ENCODE measurements at regions not wholly inside any gene's neighbourhood (a gene's known extent, or its start where the extent isn't known, plus 50 kb on each side); places are given as distances from the start of the nearest gene placed in this dataset.

DNA sequence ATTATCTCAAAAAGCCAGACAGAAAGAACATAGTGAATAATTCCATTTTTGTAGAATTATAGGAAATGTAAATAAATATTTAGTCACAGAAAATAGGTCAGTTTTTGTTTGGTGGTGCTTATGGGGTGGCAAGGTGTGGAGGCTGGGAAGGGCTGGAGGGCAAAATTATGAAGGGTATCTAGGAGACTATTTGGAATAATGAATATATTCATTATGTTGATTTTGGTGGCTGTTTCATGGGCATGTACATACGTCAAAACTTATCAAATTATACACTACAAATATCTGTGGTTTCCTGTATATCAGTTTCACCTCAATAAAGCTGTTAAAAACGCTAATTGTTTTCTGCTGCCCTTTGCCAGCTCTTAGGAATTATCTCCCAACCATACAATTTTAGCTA is 298.7 kb upstream of the GOLIM4 start:
- DNase-seq (ENCODE audit: low read depth) = no peak

GRCh38 chr3:168386301-168386700 is 290.6 kb upstream of the GOLIM4 start:
- DNase-seq (ENCODE audit: low read depth) = no peak

DNA sequence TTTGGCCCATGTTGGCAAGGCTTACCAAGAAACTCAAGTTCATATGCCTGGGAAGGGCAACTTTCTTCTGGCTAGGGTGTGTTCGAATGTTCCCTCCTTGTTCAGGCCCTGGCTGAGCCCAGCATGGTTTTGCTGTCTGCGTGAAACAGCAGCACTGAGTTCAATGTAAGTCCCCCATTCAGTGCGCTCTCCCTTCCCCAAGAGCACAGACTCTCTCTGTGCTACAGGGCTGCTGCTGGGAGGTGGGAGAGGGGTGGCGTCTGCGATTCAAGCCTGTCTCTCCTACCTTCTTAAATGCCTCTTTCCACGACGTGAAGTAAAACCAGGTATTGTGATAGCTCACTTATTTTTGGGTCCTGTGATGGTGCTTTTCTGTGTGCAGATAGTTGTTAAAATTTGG is 289.3 kb upstream of the GOLIM4 start:
- no peak for DNase-seq (ENCODE audit: low read depth)

- DNase-seq (ENCODE audit: low read depth) = no peak
These were observed 287.8 kb upstream of the GOLIM4 start for GRCh38 chr3:168383573-168383972.

- DNase-seq (ENCODE audit: low read depth) = no peak
These were observed 276.1 kb upstream of the GOLIM4 start for GRCh38 chr3:168371846-168372245.

DNA sequence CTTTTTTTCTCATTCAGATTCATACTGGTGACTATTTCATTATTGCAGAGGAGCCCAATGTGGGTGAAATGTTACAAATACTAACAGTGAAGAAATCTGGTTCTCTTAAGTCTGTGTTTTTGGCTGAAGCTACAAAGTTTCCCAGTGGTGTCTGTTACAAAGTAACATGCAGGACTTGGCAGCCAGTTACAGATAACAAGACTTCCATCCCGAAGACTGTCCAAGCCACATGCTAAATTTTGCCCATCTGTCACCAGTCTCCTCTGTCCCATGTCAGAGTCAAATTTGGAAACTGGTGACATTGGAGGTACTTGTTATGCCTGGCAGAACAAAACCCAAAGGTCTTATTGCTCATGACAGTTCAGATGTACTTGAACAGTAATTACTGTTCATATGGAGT is 269.2 kb upstream of the GOLIM4 start:
- no peak for DNase-seq (ENCODE audit: low read depth)

DNA sequence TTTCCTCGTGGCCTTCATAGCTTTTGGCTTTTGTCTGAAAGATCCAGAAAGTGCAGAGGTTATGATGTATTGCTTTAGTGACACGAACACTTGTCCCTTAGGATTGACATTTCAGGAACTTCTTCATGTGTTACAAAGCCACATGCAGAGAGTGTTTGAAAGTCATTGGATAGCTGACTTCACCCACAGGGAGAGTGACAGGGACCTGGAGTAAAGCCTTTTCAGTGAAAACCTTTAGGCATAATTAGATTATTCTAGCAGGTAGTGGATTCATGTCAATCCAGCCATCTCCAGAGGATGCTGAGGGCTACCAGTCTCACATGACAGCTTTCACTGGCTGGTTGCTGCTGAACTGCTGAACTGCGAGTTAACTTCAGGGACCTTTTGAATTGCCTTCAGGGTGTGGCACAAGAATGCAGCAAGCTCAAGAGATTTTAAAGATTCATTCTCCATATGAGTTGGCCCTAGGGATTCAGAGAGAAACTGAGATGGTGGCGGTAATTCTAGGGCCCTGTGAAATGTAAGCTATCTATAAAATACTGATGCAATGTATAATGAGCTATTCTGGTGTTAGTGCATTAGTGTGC is 267.0 kb upstream of the GOLIM4 start:
- DNase-seq (ENCODE audit: low read depth) = no peak

- no peak for DNase-seq (ENCODE audit: low read depth)
These were observed 266.4 kb upstream of the GOLIM4 start for GRCh38 chr3:168362156-168362555.

DNA sequence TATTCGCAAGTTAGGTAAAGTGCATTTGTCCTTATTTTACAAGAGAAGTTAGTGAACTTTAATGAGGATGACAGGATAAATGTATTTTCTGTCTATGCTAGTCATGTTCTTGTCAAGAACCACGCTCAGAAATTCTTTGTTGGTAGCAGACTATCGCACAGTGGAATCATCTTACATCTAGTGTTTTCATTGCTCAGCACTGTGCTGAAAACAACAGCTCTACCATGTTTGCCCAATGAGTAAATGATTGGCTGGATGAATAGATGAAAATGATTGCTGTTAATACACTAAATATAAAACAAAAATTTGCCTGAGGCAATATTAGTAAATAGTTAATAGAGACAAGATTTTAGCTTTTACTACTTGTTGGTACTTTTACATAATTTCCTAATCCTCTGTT is 265.3 kb upstream of the GOLIM4 start:
- no peak for DNase-seq (ENCODE audit: low read depth)

DNA sequence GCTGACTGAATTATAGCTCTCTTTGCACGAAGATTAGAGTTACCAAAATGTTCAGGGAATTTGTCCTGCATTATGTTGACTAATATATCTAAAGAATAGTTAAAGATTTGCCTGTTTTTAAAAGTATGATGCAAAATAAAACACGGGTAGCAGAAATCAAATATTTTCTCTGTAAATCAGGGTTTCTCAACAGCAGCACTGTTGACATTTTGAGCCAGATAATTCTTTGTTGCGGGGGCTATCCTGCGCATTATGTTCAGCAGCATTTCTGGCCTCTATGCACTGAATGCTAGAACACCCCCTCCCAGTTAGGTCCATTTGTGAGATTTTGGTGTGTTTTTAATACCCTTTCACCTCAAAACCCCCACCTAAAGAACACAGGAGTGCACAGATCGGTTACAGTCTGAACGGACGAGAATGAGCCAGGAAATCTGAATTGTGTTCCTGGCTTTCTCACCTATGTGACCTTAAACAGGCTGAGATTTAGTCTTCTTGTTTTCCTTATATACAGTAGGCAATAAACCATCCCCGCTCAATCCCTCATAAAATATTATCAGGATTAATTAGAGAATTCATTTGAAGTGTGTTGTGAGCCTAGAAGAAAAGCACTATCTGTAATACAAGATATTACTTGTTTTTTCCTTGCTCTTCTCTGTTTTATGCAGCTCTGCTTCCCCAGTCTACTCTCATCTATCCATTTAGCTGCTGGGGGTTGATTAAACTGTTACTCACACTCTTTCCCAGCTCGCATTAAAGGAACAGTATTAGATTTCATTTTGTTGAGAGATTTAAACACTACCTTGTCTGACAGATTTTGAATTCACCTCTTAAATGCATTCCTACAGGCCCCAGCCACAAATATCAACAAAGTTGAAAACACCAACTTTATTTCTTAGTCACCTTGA is 247.5 kb upstream of the GOLIM4 start:
- no peak for DNase-seq (ENCODE audit: low read depth)

GRCh38 chr3:168341956-168342936 is 246.5 kb upstream of the GOLIM4 start:
- DNase-seq (ENCODE audit: low read depth) = no peak

DNA sequence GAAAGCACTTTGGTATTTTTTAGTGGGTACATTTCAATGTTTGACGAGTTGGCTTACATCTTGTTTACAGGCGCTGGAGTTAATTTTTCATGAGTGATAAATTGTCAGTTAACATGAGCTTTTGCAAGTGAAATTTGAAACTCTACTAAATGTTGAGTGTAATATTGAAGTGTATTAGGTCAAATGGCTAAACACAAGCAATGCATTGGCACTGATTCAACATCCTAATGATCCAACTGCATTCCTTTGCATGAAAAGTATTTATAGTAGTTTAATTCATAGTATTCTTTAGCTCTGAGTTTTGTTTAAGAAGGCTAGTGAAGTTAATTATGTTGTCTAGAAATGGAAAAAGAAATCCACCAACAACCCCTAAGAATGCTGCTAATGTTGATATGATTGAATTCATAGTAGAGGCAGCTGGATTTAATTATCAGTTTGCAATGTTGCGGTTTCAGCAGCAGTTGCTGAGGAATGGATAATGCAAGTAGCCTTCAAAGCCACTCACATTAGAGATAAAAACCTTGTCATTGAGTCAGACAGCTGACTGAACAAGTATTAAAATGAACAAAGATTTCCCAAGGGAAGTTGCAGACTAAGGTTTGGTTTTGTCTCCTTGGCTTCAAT is 245.6 kb upstream of the GOLIM4 start:
- DNase-seq (ENCODE audit: low read depth) = peak; percentile 4

- no peak for DNase-seq (ENCODE audit: low read depth)
These were observed 242.4 kb upstream of the GOLIM4 start for GRCh38 chr3:168338161-168338560.

DNA sequence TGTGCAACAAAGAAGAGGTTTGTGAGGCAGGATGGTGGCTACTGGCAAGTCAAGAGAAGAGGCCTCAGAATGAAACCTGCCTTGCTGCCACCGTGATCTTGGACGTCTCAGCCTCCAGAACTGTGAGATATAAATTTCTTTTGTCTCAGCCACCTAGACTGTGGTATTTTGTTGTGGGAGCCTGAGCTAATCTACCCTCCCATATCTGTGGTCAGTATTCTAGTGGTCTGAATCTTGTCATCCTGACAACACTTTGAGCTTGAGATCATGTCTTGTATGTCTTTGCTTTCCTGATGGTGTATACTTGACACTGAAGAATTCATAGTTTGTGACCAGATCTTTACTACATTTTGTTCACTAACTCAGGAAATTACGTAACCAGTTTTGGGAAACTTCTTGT is 240.6 kb upstream of the GOLIM4 start:
- DNase-seq (ENCODE audit: low read depth) = no peak

DNA sequence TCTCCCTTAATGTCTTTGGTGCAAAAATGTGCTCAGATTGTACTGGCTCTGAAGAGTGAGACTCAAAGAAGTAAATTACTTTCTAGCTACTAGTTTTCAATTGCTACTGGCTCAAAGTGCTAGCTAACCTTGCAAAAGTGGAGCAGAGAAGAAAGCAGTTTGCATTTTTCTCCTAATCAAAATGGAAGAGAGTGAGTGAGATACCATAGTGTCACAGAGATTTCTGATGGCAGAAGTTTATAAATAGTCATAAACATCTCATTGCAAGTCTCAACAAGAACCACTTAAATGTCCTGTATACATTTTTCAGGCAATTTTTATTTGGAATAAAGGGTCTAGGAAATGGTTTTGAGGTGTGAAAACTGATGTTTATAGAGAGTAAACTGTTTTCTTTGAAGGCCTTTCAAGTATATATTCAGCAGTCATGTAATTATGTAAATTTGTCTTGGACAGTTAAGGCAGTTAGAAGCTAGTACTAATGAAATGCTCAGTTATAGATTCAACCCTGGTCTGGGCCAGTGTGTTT is 237.7 kb upstream of the GOLIM4 start:
- no peak for DNase-seq (ENCODE audit: low read depth)

DNA sequence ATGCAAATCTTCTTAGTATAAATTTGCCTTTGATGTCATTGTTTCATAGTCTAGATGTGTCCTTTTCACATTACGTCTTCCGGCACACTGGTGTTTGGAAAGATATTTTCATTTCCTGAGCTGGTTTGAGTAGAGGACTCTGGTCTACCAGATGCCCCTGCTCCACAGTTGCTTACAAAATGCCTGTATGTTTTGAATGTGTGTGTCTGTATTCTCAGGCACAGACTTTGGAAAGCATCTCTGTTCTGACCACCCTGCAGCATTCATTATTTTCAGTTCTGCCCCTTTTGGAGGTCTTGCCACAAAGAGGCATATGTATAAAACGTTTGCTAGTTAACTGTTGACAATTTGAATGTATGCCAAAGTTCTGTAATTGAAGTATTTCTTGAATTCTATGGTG is 236.0 kb upstream of the GOLIM4 start:
- no peak for DNase-seq (ENCODE audit: low read depth)

GRCh38 chr3:168330983-168331382 is 235.3 kb upstream of the GOLIM4 start:
- no peak for DNase-seq (ENCODE audit: low read depth)

GRCh38 chr3:168327856-168328255 is 232.1 kb upstream of the GOLIM4 start:
- DNase-seq (ENCODE audit: low read depth) = no peak

DNA sequence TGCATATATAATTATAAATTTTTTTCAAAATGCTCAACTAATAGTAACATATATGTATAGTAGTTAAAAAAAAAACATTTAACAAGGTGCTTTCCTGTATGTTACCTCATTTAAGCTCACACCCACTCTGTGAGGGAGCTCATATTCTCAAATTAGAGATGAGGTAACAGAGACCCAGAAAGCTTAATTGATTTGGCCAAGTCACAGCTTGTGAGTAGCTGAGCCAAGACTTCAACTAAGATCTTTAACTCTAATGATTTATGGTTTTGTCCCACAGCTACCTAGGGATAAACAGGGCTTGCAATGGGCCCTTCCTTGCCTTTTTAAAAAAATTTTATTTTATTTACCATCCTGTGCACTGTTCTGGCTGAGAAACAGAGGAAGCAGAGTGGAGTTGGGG is 230.0 kb upstream of the GOLIM4 start:
- no peak for DNase-seq (ENCODE audit: low read depth)

- no peak for DNase-seq (ENCODE audit: low read depth)
These were observed 227.2 kb upstream of the GOLIM4 start for GRCh38 chr3:168322941-168323340.

- DNase-seq (ENCODE audit: low read depth) = no peak
These were observed 218.4 kb upstream of the GOLIM4 start for GRCh38 chr3:168314166-168314565.

DNA sequence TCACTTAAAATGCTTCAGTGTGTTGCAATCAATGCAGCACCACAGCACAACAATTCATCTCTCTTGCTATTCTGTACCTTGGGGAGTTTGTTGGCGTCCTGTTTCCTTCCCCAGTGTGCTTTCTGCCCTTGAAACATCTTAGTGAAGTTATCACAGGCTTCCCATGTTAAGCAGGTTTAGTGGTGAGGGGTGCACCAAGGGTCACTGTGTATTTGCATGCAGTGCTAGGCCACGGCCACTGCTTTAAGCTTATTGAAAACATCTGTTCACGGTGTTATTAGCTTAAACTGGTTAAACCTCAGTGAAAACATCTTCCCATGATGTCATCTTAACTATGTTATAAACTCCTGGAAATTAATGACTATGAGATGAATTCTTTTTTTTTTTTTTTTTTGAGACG is 217.3 kb upstream of the GOLIM4 start:
- DNase-seq (ENCODE audit: low read depth) = no peak

All from M059J (cell line).